Prostate gland (tissue), 2 donors: ENCODE measurements at regions not wholly inside any gene's neighbourhood (a gene's known extent, or its start where the extent isn't known, plus 50 kb on each side); places are given as distances from the start of the nearest gene placed in this dataset.

ENCODE experiments used
- CTCF ChIP-seq, 4 experiments: fragments of 200-600 bp in 2 of 4; fragments of 450-650 bp in 2 of 4; sonication (generic) in 2 of 4; IDR thresholded peaks; 1 replicate in 3 of 4; 2 replicates in 1 of 4; pipeline ENCODE4 v1.5.1; 2016 to 2019; ENCODE audit warnings: antibody characterized with exemption in 4 of 4, mild to moderate bottlenecking in 2 of 4, moderate library complexity in 2 of 4
- POLR2A ChIP-seq: fragments of 450-650 bp; IDR thresholded peaks from one replicate; pipeline ENCODE4 v1.6.1; 2016; ENCODE audit warnings: antibody characterized with exemption, mild to moderate bottlenecking
- POLR2AphosphoS5 ChIP-seq: sonication (generic); formaldehyde crosslinking; IDR thresholded peaks from one replicate; pipeline ENCODE4 v1.6.1; 2017; ENCODE audit warnings: antibody characterized with exemption

GRCh38 chr2:160687629-160688028 is 194.0 kb upstream of the RBMS1 start:
- TF ChIP-seq CTCF (IDR thresholded peaks at IDR 0.05) (no peak), POLR2AphosphoS5 (no peak), POLR2A (no peak)
